Type B pancreatic cell (in vitro differentiated cells): ENCODE measurements at regions not wholly inside any gene's neighbourhood (a gene's known extent, or its start where the extent isn't known, plus 50 kb on each side); places are given as distances from the start of the nearest gene placed in this dataset.

Experiments used
- DNase-seq: peaks from one replicate; pipeline ENCODE4 v3.0.0; 2021; ENCODE audit warnings: mixed read lengths; ENCODE audit not compliant: unreplicated experiment; ENCODE audit errors: extremely low spot score
- H3K27ac Mint-ChIP-seq: 2 replicates; pipeline ENCODE4 v1.8.0; 2021; ENCODE audit warnings: mild to moderate bottlenecking, mixed read lengths
- H3K27me3 Mint-ChIP-seq: 2 replicates; pipeline ENCODE4 v1.8.0; 2021; ENCODE audit warnings: mixed read lengths
- H3K36me3 Mint-ChIP-seq: 2 replicates; pipeline ENCODE4 v1.8.0; 2021; ENCODE audit warnings: mixed read lengths
- H3K4me1 Mint-ChIP-seq: one replicate; pipeline ENCODE4 v1.8.0; 2021; ENCODE audit warnings: mixed read lengths; ENCODE audit not compliant: unreplicated experiment
- H3K4me3 Mint-ChIP-seq: 2 replicates; pipeline ENCODE4 v1.8.0; 2021; ENCODE audit warnings: mild to moderate bottlenecking, mixed read lengths
- H3K9me3 Mint-ChIP-seq: 2 replicates; pipeline ENCODE4 v1.8.0; 2021; ENCODE audit warnings: mixed read lengths
- TF ChIP-seq, protein P1 (sequence below): fragments of 200-600 bp; sonication (generic); conservative IDR thresholded peaks from 2 replicates; pipeline ENCODE4 v1.5.0; 2021; ENCODE audit warnings: antibody characterized with exemption, mild to moderate bottlenecking

DNA sequence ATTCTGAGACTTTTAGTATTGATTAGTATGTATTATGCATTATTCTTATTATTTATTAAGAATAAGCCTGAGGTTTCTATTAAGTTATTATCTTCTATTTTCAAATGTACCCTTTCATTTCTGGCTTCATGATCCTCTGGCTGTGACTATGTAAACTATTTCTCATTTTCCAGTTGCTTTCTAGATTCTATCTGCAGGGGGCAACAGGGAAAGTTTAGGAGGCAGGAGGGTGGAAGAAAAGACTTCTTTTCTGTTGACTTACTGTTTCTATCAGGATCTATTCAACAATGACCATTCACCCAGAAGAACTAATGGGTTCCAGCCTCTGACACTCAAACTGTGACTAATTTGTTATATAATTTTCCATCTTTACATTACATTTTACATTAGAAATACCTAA, 653.4 kb upstream of the FSHR start:
- Mint-ChIP-seq H3K4me3 (no peak overlapping the region), H3K4me1 (peaks cover 15% of the 10 kb centered on the region), H3K36me3 (no peaks in the 10 kb centered on the region), H3K9me3 (peaks cover 4% of the 10 kb centered on the region), H3K27ac (no peak overlapping the region), H3K27me3 (no peaks in the 10 kb centered on the region)
- no peak for DNase-seq
- TF ChIP-seq, protein P1, sequence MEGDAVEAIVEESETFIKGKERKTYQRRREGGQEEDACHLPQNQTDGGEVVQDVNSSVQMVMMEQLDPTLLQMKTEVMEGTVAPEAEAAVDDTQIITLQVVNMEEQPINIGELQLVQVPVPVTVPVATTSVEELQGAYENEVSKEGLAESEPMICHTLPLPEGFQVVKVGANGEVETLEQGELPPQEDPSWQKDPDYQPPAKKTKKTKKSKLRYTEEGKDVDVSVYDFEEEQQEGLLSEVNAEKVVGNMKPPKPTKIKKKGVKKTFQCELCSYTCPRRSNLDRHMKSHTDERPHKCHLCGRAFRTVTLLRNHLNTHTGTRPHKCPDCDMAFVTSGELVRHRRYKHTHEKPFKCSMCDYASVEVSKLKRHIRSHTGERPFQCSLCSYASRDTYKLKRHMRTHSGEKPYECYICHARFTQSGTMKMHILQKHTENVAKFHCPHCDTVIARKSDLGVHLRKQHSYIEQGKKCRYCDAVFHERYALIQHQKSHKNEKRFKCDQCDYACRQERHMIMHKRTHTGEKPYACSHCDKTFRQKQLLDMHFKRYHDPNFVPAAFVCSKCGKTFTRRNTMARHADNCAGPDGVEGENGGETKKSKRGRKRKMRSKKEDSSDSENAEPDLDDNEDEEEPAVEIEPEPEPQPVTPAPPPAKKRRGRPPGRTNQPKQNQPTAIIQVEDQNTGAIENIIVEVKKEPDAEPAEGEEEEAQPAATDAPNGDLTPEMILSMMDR, result peak; percentile 23

DNA sequence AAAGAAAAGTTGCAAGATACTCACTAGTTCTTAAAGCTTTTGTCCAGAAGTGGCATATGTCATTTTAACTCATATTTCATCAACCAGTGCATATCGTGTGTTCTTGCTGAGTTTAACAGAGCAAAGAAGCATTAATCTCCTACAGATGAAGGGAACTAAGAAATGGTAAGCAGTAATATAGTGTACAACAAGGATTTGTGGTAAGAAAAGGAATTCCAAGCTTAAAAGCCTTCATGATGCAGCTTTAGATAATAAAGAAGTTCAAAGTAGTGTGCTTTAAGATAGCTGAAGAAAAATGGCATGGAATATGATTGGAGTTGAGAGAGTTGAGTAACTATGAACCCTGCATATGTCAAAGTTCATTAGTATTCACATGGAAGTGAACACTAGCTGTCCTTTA, 649.8 kb upstream of the FSHR start:
- Mint-ChIP-seq H3K4me3 (no peak overlapping the region), H3K27me3 (no peaks in the 10 kb centered on the region), H3K27ac (no peak overlapping the region), H3K4me1 (peaks cover 5% of the 10 kb centered on the region), H3K36me3 (no peaks in the 10 kb centered on the region), H3K9me3 (peaks cover 11% of the 10 kb centered on the region)
- DNase-seq, result no peak
- TF ChIP-seq, protein P1, result no peak

DNA sequence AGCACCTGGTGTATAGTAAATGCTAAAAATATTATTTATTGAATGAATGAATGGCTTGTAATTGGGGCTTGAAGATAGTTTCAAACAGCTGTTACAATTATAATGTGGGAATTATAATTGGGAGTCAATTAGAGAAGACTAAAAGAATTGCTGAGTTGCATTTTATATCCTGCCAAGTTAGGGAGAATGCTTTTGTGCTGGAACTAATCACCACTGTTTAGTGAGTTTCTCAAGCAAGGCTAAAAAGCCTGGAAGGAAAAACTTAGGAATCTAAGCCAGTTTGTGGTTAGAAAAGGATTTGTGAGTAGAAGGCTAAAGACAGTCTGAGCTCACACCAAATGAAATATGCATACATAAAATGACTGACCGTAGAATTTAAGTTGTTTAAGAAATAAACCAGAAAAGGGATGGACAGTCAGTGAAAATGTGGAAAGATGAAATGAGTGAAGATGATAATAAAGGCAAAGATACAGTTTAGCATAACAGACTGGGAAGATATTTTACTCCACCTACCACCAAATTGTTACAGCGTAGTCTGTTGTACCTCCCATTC, 647.7 kb upstream of the FSHR start:
- H3K4me1 Mint-ChIP-seq, result no peaks in the 10 kb centered on the region
- H3K4me3 Mint-ChIP-seq, result no peak overlapping the region
- no peaks in the 10 kb centered on the region for H3K27me3 Mint-ChIP-seq
- H3K9me3 Mint-ChIP-seq, result peaks cover 11% of the 10 kb centered on the region
- TF ChIP-seq, protein P1, result no peak
- no peak overlapping the region for H3K27ac Mint-ChIP-seq
- H3K36me3 Mint-ChIP-seq, result no peaks in the 10 kb centered on the region
- no peak for DNase-seq

DNA sequence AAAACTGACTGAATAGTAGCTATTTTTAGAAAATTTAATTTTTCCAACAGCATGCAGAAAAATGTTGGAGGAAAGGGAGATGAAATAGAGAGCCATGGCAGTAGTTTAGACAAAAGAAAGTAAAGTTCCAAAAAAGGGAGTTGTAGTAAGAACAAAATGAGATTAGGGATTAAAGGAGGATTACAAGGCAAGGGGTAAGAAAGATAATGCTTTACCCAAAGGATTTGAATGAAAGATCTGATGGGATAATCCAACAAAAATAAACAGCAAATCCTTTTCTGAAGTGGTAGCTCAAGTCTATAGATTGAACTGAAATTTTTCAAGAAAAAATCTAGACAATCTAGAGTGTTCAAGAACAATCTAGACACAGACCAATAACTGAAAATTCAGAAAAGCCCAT, 644.3 kb upstream of the FSHR start:
- TF ChIP-seq, protein P1, result no peak
- no peaks in the 10 kb centered on the region for H3K4me1 Mint-ChIP-seq
- H3K27ac Mint-ChIP-seq, result no peak overlapping the region
- H3K36me3 Mint-ChIP-seq, result no peaks in the 10 kb centered on the region
- DNase-seq, result no peak
- no peak overlapping the region for H3K4me3 Mint-ChIP-seq
- no peaks in the 10 kb centered on the region for H3K27me3 Mint-ChIP-seq
- H3K9me3 Mint-ChIP-seq, result peaks cover 11% of the 10 kb centered on the region

DNA sequence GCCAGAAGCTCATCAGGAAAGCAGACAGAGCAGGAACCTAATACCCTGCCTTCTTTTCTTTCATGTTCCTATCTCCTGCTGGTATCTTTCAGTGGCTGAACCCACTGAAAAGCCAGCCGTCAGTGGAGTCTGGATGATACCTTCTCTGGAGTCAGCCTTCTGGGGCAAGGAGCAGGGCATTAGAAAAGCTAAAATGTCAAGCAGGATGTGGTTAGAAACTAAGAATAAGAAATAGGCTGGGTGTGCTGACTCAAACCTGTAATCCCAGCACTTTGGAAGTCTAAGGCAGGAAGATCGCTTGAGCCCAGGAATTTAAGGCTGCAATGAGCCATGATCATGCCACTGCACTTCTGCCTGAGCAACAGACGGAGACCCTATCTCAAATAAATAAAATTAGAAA, 642.0 kb upstream of the FSHR start:
- no peak for DNase-seq
- Mint-ChIP-seq H3K4me3 (no peak overlapping the region), H3K36me3 (no peaks in the 10 kb centered on the region), H3K27ac (no peak overlapping the region), H3K27me3 (no peaks in the 10 kb centered on the region), H3K4me1 (no peaks in the 10 kb centered on the region), H3K9me3 (peaks cover 4% of the 10 kb centered on the region)
- TF ChIP-seq, protein P1, result no peak

DNA sequence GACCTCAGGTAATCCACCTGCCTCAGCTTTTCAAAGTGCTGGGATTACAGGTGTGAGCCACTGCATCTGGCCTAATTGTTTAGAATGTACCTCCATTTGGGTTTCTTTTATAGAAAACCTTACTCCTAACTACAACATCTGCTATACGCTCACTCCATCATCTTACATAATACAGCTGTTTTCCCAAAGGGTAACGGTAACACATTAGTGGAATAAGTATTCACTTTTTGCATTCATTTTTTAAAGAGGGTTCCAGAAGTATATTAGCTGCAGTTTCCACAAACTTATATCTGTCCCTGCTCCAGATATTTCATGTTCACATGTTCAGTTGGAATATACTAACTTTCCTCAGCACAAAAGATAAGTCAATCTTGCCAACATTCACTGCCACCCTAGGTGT, 640.1 kb upstream of the FSHR start:
- no peak for DNase-seq
- TF ChIP-seq, protein P1, result no peak
- Mint-ChIP-seq H3K27me3 (no peaks in the 10 kb centered on the region), H3K9me3 (no peaks in the 10 kb centered on the region), H3K4me1 (no peaks in the 10 kb centered on the region), H3K4me3 (no peak overlapping the region), H3K36me3 (no peaks in the 10 kb centered on the region), H3K27ac (no peak overlapping the region)
